ENCODE measurements at regions not wholly inside any gene's neighbourhood (a gene's known extent, or its start where the extent isn't known, plus 50 kb on each side); places are given as distances from the start of the nearest gene placed in this dataset.

DNA sequence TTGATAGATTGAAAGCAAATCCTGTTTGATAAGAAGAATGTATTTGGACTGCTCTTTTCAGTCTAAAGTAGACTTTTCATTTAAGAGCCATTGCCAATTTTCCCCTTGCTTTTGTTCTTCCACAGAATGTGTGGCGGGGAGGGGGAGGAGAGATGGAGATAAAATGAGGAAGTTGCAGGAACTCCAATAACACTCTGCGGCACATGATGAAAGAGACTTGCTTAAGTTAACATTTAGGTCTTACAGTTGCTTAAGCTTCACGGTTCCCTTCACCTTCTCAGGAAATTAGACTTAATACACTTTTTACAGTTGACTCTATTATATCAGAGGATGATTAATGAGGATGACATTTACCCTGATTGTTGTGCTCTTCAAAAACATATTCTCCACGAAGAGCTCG, 537.3 kb downstream of the TMTC2 start:
- TF ChIP-seq ARNTL (CRISPR knock-in tag; IDR thresholded peaks at IDR 0.05; ENCODE audit: borderline replicate concordance, low read depth): no peak
- no peak for TF ChIP-seq RARB (CRISPR knock-in tag; IDR thresholded peaks at IDR 0.05)
- TF ChIP-seq ZNF565 (CRISPR knock-in tag; conservative IDR thresholded peaks at IDR 0.05; ENCODE audit: low read depth): no peak
- TF ChIP-seq PPARA (CRISPR knock-in tag; IDR thresholded peaks at IDR 0.05; ENCODE audit: borderline replicate concordance): no peak
- no peak for TF ChIP-seq PATZ1 (CRISPR knock-in tag; IDR thresholded peaks at IDR 0.05; ENCODE audit: borderline replicate concordance)
- TF ChIP-seq ISL1 (CRISPR knock-in tag; IDR thresholded peaks at IDR 0.05): no peak
- TF ChIP-seq CSRNP3 (CRISPR knock-in tag; IDR thresholded peaks at IDR 0.05): no peak
- TF ChIP-seq ZFP3 (CRISPR knock-in tag; IDR thresholded peaks at IDR 0.05): no peak
- no peak for TF ChIP-seq GLIS3 (CRISPR knock-in tag; IDR thresholded peaks at IDR 0.05)
- TF ChIP-seq, protein P1, sequence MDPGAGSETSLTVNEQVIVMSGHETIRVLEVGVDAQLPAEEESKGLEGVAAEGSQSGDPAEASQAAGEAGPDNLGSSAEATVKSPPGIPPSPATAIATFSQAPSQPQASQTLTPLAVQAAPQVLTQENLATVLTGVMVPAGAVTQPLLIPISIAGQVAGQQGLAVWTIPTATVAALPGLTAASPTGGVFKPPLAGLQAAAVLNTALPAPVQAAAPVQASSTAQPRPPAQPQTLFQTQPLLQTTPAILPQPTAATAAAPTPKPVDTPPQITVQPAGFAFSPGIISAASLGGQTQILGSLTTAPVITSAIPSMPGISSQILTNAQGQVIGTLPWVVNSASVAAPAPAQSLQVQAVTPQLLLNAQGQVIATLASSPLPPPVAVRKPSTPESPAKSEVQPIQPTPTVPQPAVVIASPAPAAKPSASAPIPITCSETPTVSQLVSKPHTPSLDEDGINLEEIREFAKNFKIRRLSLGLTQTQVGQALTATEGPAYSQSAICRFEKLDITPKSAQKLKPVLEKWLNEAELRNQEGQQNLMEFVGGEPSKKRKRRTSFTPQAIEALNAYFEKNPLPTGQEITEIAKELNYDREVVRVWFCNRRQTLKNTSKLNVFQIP (CRISPR knock-in tag; IDR thresholded peaks at IDR 0.05; ENCODE audit: borderline replicate concordance, low read depth): no peak
- TF ChIP-seq, protein P2, sequence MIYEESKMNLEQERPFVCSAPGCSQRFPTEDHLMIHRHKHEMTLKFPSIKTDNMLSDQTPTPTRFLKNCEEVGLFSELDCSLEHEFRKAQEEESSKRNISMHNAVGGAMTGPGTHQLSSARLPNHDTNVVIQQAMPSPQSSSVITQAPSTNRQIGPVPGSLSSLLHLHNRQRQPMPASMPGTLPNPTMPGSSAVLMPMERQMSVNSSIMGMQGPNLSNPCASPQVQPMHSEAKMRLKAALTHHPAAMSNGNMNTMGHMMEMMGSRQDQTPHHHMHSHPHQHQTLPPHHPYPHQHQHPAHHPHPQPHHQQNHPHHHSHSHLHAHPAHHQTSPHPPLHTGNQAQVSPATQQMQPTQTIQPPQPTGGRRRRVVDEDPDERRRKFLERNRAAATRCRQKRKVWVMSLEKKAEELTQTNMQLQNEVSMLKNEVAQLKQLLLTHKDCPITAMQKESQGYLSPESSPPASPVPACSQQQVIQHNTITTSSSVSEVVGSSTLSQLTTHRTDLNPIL (CRISPR knock-in tag; IDR thresholded peaks at IDR 0.05; ENCODE audit: low read depth): no peak
- no peak for TF ChIP-seq ZNF8 (CRISPR knock-in tag; IDR thresholded peaks at IDR 0.05)

Measured in SK-N-SH treated with all-trans-retinoic acid at 6 μM for 48 hours (cell line).